H9 (cell line): ENCODE measurements at regions not wholly inside any gene's neighbourhood (a gene's known extent, or its start where the extent isn't known, plus 50 kb on each side); places are given as distances from the start of the nearest gene placed in this dataset.

ENCODE experiments used
- DNase-seq: peaks from one replicate; pipeline ENCODE4 v3.0.0-alpha.2; 2017
- H2AFZ ChIP-seq: one replicate; pipeline ENCODE4 v1.6.1; 2013; ENCODE audit warnings: mild to moderate bottlenecking, low read length, control low read depth, moderate library complexity
- H2AK5ac ChIP-seq: 2 replicates; pipeline ENCODE4 v1.6.1; 2013; ENCODE audit warnings: low read length, control low read depth, mixed read lengths; ENCODE audit not compliant: insufficient read length
- H2BK120ac ChIP-seq: one replicate; pipeline ENCODE4 v1.6.1; 2013; ENCODE audit warnings: low read depth, mild to moderate bottlenecking, low read length, control low read depth, inconsistent platforms; ENCODE audit not compliant: poor library complexity, severe bottlenecking
- H2BK12ac ChIP-seq: 2 replicates; pipeline ENCODE4 v1.6.1; 2013; ENCODE audit warnings: low read length, control low read depth, mixed read lengths, low read depth; ENCODE audit not compliant: insufficient read length
- H2BK15ac ChIP-seq: 2 replicates; pipeline ENCODE4 v1.6.1; 2013; ENCODE audit warnings: low read depth, low read length, control low read depth
- H2BK20ac ChIP-seq: one replicate; pipeline ENCODE4 v1.6.1; 2013; ENCODE audit warnings: low read depth, mild to moderate bottlenecking, low read length, control low read depth, inconsistent platforms; ENCODE audit not compliant: poor library complexity, severe bottlenecking
- H2BK5ac ChIP-seq: 2 replicates; pipeline ENCODE4 v1.6.1; 2013; ENCODE audit warnings: low read length, control low read depth, mixed read lengths; ENCODE audit not compliant: insufficient read length
- H3K14ac ChIP-seq: 2 replicates; pipeline ENCODE4 v1.6.1; 2013; ENCODE audit warnings: low read length, control low read depth; ENCODE audit not compliant: insufficient read depth
- H3K18ac ChIP-seq: 2 replicates; pipeline ENCODE4 v1.6.1; 2013; ENCODE audit warnings: low read depth, mild to moderate bottlenecking, mixed read lengths, low read length, control low read depth; ENCODE audit not compliant: insufficient read length
- H3K23ac ChIP-seq: 2 replicates; pipeline ENCODE4 v1.6.1; 2013; ENCODE audit warnings: low read length, control low read depth, mixed read lengths, low read depth; ENCODE audit not compliant: insufficient read length
- H3K23me2 ChIP-seq: 2 replicates; pipeline ENCODE4 v1.6.1; 2013; ENCODE audit warnings: low read depth, mild to moderate bottlenecking, mixed read lengths, low read length, control low read depth; ENCODE audit not compliant: insufficient read length, poor library complexity, severe bottlenecking
- H3K27ac ChIP-seq: 2 replicates; pipeline ENCODE4 v1.5.1; 2013; ENCODE audit warnings: low read length, control low read depth, mixed read lengths, low read depth; ENCODE audit not compliant: insufficient read length
- H3K27me3 ChIP-seq: 2 replicates; pipeline ENCODE4 v1.6.1; 2013; ENCODE audit warnings: low read length, control low read depth, inconsistent platforms; ENCODE audit not compliant: insufficient read depth
- H3K4ac ChIP-seq: 2 replicates; pipeline ENCODE4 v1.6.1; 2013; ENCODE audit warnings: low read depth, mild to moderate bottlenecking, control low read depth, inconsistent platforms, low read length, moderate library complexity
- H3K4me1 ChIP-seq: 2 replicates; pipeline ENCODE4 v1.6.1; 2013; ENCODE audit warnings: low read length, control low read depth, inconsistent platforms; ENCODE audit not compliant: insufficient read depth
- H3K4me2 ChIP-seq: 2 replicates; pipeline ENCODE4 v1.6.1; 2013; ENCODE audit warnings: low read length, control low read depth, mixed read lengths; ENCODE audit not compliant: insufficient read length, insufficient read depth
- H3K56ac ChIP-seq: 2 replicates; pipeline ENCODE4 v1.6.1; 2013; ENCODE audit warnings: low read depth, mild to moderate bottlenecking, mixed read lengths, low read length, control low read depth; ENCODE audit not compliant: insufficient read length
- H3K79me1 ChIP-seq: 2 replicates; pipeline ENCODE4 v1.6.1; 2013; ENCODE audit warnings: low read depth, mild to moderate bottlenecking, moderate library complexity, low read length, control low read depth, inconsistent platforms; ENCODE audit not compliant: insufficient read depth, poor library complexity, severe bottlenecking
- H3K79me2 ChIP-seq: 2 replicates; pipeline ENCODE4 v1.6.1; 2013; ENCODE audit warnings: low read length, control low read depth, inconsistent platforms; ENCODE audit not compliant: insufficient read depth
- H3K9ac ChIP-seq: 2 replicates; pipeline ENCODE4 v1.6.1; 2013; ENCODE audit warnings: low read length, control low read depth, mixed read lengths; ENCODE audit not compliant: insufficient read length; ENCODE audit errors: extremely low read depth
- H3K9me3 ChIP-seq: one replicate; pipeline ENCODE4 v1.6.1; 2013; ENCODE audit warnings: low read depth, low read length, inconsistent platforms; ENCODE audit not compliant: control insufficient read depth
- H3T11ph ChIP-seq: one replicate; pipeline ENCODE4 v1.6.1; 2013; ENCODE audit warnings: mild to moderate bottlenecking, low read length, control low read depth, inconsistent platforms
- H4K20me1 ChIP-seq: one replicate; pipeline ENCODE4 v1.6.1; 2013; ENCODE audit not compliant: control insufficient read depth, insufficient read length, insufficient read depth
- H4K5ac ChIP-seq: 2 replicates; pipeline ENCODE4 v1.6.1; 2013; ENCODE audit warnings: low read depth, mild to moderate bottlenecking, mixed read lengths, low read length, control low read depth; ENCODE audit not compliant: insufficient read length
- H4K8ac ChIP-seq: replicated peaks from 2 replicates; pipeline ENCODE4 v1.6.1; 2013; ENCODE audit warnings: low read length, control low read depth, mixed read lengths, low read depth; ENCODE audit not compliant: insufficient read length
- H4K91ac ChIP-seq: 2 replicates; pipeline ENCODE4 v1.6.1; 2013; ENCODE audit warnings: low read depth, mild to moderate bottlenecking, moderate library complexity, mixed read lengths, low read length, control low read depth; ENCODE audit not compliant: insufficient read length
- H3K27ac Mint-ChIP-seq, 3 experiments: 2 replicates in 2 of 3; 3 replicates in 1 of 3; pipeline ENCODE4 v1.8.0; 2020 to 2021; ENCODE audit warnings: mixed read lengths in 3 of 3, mild to moderate bottlenecking in 1 of 3, moderate library complexity in 1 of 3
- H3K27me3 Mint-ChIP-seq: 2 replicates; pipeline ENCODE4 v1.8.0; 2021; ENCODE audit warnings: low read depth, mild to moderate bottlenecking, moderate library complexity, mixed read lengths
- H3K36me3 Mint-ChIP-seq, 3 experiments: 2 replicates in 2 of 3; 3 replicates in 1 of 3; pipeline ENCODE4 v1.8.0; 2020 to 2021; ENCODE audit warnings: low read depth in 3 of 3, mixed read lengths in 3 of 3; ENCODE audit not compliant: insufficient read depth in 1 of 3
- H3K4me1 Mint-ChIP-seq, 2 experiments: 2 replicates each; pipeline ENCODE4 v1.8.0; 2020; ENCODE audit warnings: mixed read lengths in 2 of 2
- H3K4me3 Mint-ChIP-seq, 2 experiments: 2 replicates in 1 of 2; 3 replicates in 1 of 2; pipeline ENCODE4 v1.8.0; 2020 to 2021; ENCODE audit warnings: mild to moderate bottlenecking in 2 of 2, mixed read lengths in 2 of 2, moderate library complexity in 1 of 2
- H3K9me3 Mint-ChIP-seq, 2 experiments: 2 replicates in 1 of 2; 3 replicates in 1 of 2; pipeline ENCODE4 v1.8.0; 2020; ENCODE audit warnings: mild to moderate bottlenecking in 2 of 2, mixed read lengths in 2 of 2, moderate library complexity in 1 of 2
- CTCF ChIP-seq: fragments of 200-600 bp; sonication (generic); conservative IDR thresholded peaks from 3 replicates; pipeline ENCODE4 v1.8.0; 2021; ENCODE audit warnings: antibody characterized with exemption, mild to moderate bottlenecking

- no peak for TF ChIP-seq CTCF
- H3K4ac ChIP-seq, result no peak overlapping the region
- H2BK12ac ChIP-seq, result no peak overlapping the region
- no peak overlapping the region for H3K27ac ChIP-seq
- H2BK120ac ChIP-seq, result no peak overlapping the region
- no peak overlapping the region for H3K23ac ChIP-seq
- H3K56ac ChIP-seq, result no peak overlapping the region
- H3K23me2 ChIP-seq, result no peaks in the 10 kb centered on the region
- no peak overlapping the region for H2AK5ac ChIP-seq
- no peak overlapping the region for H2BK15ac ChIP-seq
- no peak overlapping the region for H3K4me3 Mint-ChIP-seq
- no peak overlapping the region for H3T11ph ChIP-seq
- H3K9ac ChIP-seq, result no peak overlapping the region
- no peaks in the 10 kb centered on the region for H3K9me3 Mint-ChIP-seq
- no peak overlapping the region for H3K4me2 ChIP-seq
- H3K18ac ChIP-seq, result no peak overlapping the region
- no peaks in the 10 kb centered on the region for H3K4me1 ChIP-seq
- H4K91ac ChIP-seq, result no peak overlapping the region
- no peaks in the 10 kb centered on the region for H3K36me3 Mint-ChIP-seq
- H3K79me1 ChIP-seq, result no peaks in the 10 kb centered on the region
- H3K4me1 Mint-ChIP-seq, result peaks cover 0 to 3% of the 10 kb centered on the region in 2 experiments; a peak in 1 of 4 replicates
- H2BK20ac ChIP-seq, result no peak overlapping the region
- H4K8ac ChIP-seq, result no peak overlapping the region
- no peak overlapping the region for H2BK5ac ChIP-seq
- no peak for DNase-seq
- no peaks in the 10 kb centered on the region for H3K79me2 ChIP-seq
- peaks cover 2% of the 10 kb centered on the region; the same call in 1 of the 2 replicates for H3K27me3 Mint-ChIP-seq
- no peak overlapping the region for H3K27ac Mint-ChIP-seq
- no peaks in the 10 kb centered on the region for H3K9me3 ChIP-seq
- no peaks in the 10 kb centered on the region for H4K20me1 ChIP-seq
- H4K5ac ChIP-seq, result no peak overlapping the region
- H3K27me3 ChIP-seq, result no peaks in the 10 kb centered on the region
- no peak overlapping the region for H2AFZ ChIP-seq
- no peak overlapping the region for H3K14ac ChIP-seq
Observed at GRCh38 chr15:87207990-87208580, 1048.5 kb downstream of the NTRK3 start.
